Eye (tissue), 1 donor: ENCODE measurements at regions not wholly inside any gene's neighbourhood (a gene's known extent, or its start where the extent isn't known, plus 50 kb on each side); places are given as distances from the start of the nearest gene placed in this dataset.

Experiments
- DNase-seq: peaks from one replicate; pipeline ENCODE4 v3.0.0-alpha.2; 2015

DNA sequence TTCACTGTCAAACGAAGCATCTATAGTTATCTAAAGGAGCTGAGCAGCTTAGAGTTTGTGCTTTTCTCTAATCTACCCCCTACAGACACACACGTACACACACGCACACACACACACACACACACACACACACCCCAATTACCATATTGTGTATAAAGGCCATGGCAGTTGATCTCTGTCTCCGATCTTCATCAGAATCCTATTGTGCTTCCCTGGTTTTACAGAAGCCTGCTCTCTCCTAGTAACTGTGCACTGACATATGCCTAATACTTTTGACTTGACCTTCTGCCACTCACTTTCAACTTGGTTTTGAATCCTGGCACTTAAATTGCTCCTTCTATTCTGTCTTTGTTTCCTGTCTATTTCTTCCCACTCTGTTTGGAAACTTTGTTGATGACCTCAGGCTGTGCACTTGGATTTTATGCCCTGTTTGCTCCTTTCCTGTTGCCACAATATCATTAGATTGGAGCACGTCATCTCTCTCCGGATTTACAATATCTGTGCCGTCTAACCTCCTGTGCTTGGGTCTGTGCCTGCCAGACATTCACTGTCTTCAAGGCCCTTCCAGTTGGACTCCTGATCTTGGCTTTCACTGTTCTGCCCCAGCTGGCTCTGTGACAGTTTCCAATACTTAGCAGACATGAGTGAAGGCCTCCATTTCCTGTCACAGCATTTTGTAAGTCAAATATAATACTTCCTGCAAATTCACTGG is 928.1 kb downstream of the FAT4 start:
- peak; percentile 65 for DNase-seq

GRCh38 chr4:126247409-126247808 is 932.7 kb downstream of the FAT4 start:
- no peak for DNase-seq

- DNase-seq, result no peak
These were observed 935.3 kb downstream of the FAT4 start for GRCh38 chr4:126250006-126250405.

DNA sequence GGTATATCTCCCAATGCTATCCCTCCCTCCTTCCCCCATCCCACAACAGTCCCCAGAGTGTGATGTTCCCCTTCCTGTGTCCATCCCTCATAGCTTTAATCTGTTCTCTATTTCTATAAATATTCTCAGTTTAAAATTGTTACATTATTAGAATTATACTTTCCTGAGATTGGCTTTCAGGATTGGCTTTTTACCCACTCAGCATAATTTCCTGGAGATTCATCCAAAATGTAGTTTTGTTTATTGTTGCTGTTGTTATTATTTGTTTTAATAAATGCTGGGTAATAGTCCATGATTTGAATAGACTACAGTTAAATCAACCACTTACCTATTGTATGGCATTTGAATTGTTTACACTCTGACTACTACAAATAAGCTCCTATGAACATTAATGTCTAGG is 936.4 kb downstream of the FAT4 start:
- DNase-seq, result no peak

- DNase-seq, result no peak
These were observed 947.9 kb downstream of the FAT4 start for GRCh38 chr4:126262665-126263064.

- DNase-seq, result no peak
These were observed 950.1 kb downstream of the FAT4 start for GRCh38 chr4:126264839-126265238.

DNA sequence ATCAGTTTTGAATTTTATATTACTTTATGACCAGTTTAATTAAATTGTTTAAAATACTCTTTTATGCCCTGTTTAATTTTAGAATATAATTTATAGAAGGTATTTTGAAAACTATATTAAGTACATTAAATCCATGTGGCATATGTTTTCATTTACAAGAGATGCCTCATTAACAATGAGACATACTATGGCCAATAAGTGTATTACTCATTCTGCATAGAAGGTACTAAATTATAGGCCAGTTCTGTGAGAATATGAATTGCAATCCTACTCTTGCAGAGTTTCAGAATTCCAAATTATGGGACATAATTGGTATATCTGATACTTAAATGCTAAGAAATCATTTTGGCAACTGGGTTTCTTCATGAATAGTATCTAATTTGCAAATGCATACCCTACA is 951.1 kb downstream of the FAT4 start:
- DNase-seq, result no peak

- no peak for DNase-seq
These were observed 952.9 kb downstream of the FAT4 start for GRCh38 chr4:126267689-126268088.

DNA sequence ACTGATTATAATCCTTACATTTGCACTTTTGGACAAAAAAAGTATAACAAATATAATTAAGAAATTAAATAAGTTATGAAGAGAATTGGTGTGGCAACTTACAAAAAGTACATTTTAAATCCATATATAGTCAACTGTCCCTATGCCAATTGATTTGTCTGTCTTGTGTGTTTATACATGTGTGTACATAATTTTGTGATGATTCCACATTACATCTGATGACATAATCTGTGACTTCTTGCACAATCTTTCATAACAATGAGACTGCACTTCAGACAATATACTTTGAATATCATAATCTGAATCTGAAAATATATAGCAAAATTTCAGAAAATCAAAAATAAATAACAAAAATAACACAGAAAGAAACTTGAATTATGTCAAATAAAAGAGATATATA is 953.4 kb downstream of the FAT4 start:
- DNase-seq, result no peak

DNA sequence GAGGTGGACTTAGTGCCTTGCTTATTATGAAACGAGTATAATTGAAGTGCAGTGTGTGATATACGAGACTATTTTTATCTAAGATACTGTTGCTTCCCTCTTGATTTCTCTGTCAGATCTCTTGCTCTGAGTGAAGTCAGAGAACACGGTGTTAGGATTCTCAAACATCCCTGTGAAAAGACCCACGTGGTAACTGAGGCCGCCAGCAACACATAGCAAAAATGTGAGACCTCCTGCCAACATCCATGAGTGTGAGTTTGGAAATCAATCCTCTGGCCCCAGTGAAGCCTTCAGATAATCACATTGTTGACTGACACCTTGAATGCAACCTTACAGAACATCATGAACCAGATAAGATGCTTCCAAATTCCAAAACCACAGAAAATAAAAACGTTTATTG is 954.4 kb downstream of the FAT4 start:
- no peak for DNase-seq

GRCh38 chr4:126271292-126271691 is 956.5 kb downstream of the FAT4 start:
- DNase-seq, result no peak

- no peak for DNase-seq
These were observed 959.0 kb downstream of the FAT4 start for GRCh38 chr4:126273746-126274145.

DNA sequence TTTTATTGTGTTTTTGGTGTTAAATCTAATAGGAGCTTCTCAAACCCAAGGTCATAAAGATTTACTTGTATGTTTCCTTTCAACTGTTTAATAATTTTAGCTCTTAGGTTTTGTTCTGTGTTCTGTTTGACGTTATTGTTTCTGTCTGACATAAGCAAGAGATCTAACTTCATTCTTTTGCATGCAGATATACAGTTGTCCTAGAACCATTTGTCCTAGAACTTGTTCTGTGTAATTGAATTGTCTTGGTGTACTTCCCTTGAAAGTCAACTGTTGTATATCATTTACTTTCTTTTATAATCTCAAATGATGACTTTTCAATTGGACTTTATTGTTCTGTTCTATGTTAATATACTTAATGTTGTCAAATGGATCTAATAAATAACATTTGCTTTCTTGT is 977.1 kb downstream of the FAT4 start:
- DNase-seq, result no peak

DNA sequence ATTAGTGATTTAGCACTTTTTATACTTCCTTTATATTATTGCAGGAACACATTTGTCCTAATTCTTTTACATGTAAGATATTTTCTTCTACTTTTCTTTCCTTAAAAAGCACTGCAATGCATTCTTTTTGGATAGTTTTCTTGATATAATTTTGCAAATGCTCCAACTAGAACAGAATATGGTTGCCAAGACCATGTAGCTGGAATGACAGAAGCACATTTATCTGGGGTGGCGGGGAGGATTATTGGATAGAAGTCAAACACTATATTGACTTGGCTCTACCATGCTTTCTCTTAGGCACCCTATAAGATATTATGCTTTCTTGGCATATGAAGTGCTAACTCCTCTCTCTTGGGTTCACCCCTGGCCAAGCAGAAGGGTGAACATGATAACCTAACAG is 983.5 kb downstream of the FAT4 start:
- no peak for DNase-seq

GRCh38 chr4:126306152-126306869 is 991.6 kb downstream of the FAT4 start:
- no peak for DNase-seq

DNA sequence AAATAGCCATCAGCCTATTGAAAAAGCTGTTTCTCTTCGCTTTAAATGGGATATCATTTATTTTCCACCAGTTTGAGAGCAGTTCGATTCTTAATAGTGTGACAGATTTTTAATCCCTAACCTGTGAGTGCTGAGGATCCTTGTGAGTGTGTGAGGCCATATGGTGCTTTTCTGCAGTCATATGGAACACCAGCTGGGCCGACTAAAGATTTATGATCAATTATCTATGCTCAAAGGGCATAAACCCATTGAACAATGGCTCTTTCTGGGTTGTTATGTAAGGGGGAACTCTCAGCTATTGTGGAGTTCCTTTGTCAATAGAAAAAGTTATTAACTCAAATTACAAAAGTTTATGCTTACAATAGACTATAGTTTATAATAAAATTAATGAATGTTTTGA is 1003.6 kb downstream of the FAT4 start:
- peak; percentile 63 for DNase-seq

GRCh38 chr4:126328914-126329313 is 1014.2 kb downstream of the FAT4 start:
- DNase-seq, result no peak

GRCh38 chr4:126338548-126338947 is 1023.8 kb downstream of the FAT4 start:
- DNase-seq, result peak; percentile 63

GRCh38 chr4:126341927-126342326 is 1027.2 kb downstream of the FAT4 start:
- DNase-seq, result no peak

GRCh38 chr4:126344472-126344871 is 1029.7 kb downstream of the FAT4 start:
- DNase-seq, result no peak

- no peak for DNase-seq
These were observed 1031.9 kb downstream of the FAT4 start for GRCh38 chr4:126346654-126347053.

DNA sequence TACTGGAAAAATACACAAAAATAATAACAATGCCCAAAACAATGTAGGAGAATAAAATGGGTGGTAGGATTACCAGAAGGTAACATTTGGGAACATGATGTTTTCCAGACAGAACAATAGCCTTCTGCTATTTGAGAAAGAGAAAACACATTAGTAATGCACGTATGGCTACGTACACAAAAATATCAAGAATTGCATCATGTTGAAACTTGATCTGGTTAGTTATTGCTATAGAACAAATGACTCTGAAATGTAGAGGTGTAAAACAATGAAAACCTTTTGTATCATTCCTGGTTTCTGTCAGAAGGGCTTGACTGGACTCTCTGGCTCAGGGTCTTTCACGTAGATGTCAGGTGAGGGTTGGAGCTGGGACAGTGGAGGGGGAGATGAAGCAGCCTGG is 1040.0 kb downstream of the FAT4 start:
- no peak for DNase-seq

DNA sequence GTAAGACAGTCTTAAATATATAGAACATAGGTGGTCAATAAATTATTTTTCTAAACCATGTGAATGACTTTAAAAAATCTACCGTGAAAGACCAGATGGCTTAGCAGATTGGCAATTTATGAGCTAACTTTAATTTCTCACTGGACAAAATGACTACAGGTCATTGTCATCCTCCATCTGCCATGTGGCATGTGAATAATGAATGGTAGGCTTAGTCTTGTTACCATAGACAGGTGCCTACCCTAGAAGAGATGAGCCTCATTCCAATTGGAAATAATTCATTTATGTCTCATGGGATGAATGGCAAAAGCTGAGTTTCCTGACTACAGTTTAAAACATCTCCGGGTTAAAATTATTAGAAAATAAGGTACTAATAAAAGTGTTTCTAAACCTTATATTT is 1043.3 kb downstream of the FAT4 start:
- DNase-seq, result peak; percentile 9

DNA sequence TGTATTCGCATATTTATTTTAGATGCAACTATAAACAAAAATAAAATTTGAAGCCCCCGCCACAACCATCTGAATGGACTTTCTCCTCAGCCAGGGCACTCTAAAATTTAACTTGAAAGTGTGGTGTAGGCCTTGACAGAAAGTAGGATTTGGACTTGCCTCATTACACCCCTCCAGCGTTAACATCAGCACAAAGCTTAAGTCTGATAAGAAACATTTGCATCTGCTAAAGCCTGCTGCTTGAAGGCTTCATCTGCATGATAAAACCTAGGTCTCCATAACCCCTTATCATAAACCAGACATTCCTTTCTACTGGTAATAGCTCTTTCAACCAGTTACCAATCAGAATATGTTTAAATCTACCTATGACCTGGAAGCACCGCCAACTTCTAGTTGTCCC is 1046.5 kb downstream of the FAT4 start:
- no peak for DNase-seq
